ENCODE measurements at regions not wholly inside any gene's neighbourhood (a gene's known extent, or its start where the extent isn't known, plus 50 kb on each side); places are given as distances from the start of the nearest gene placed in this dataset.

DNA sequence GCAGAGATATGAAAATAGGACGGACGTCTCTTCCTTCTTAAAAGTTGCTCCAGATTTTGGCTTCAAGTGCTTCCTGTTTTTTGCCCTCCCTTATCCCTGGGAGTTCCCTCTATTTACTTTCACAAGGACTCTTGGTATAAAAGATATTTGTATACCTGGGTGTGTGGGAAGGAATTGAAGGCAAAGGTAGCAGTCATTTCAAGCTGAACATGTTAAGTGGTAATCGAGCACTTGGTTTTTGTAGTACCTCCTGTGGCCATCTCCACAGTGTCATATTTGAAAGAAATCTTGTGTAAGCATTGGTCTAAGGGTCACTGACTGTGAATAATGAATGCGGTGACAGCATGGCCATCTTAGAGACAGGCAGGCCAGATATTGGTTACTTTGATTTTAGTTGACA is 593.6 kb downstream of the MTRR start:
- POLR2A ChIA-PET (ENCODE audit: partially characterized antibody) = interaction anchor here (0.6 kb wide), 1 partner anchor 179 kb away, joined by 3 read pairs; no protein-coding TSS in a partner anchor
- intact Hi-C loops (cut with micrococcal nuclease) = no loop called here
- peaks cover 0 to 2% (median 0%) of the 10 kb centered on the region in 8 donors for H3K9me3 Mint-ChIP-seq
- H3K4me3 Mint-ChIP-seq = no peak overlapping the region
- Histone ChIP-seq H3K27ac (ENCODE audit: low read depth, low read length) (no peak overlapping the region), H3K9me3 (ENCODE audit: control insufficient read depth in 1 of 2, low read length in 2 of 2) (no peaks in the 10 kb centered on the region), H3K36me3 (ENCODE audit: insufficient read depth, low read length) (no peaks in the 10 kb centered on the region), H3K4me1 (ENCODE audit: insufficient read depth, low read length) (peaks cover 10% of the 10 kb centered on the region), H3K27me3 (ENCODE audit: insufficient read depth, low read length) (no peaks in the 10 kb centered on the region), H3K4me3 (ENCODE audit: low read length in 2 of 2) (no peak overlapping the region)
- CTCF ChIA-PET (ENCODE audit: partially characterized antibody) = no interaction called here
- DNase-seq = no peak
- H3K36me3 Mint-ChIP-seq = peaks cover 0 to 2% of the 10 kb centered on the region in 2 donors
- H3K4me1 Mint-ChIP-seq = peaks cover 3 to 16% (median 6%) of the 10 kb centered on the region in 4 donors
- no peak overlapping the region for H3K27ac Mint-ChIP-seq
- no peaks in the 10 kb centered on the region for H3K27me3 Mint-ChIP-seq

DNA sequence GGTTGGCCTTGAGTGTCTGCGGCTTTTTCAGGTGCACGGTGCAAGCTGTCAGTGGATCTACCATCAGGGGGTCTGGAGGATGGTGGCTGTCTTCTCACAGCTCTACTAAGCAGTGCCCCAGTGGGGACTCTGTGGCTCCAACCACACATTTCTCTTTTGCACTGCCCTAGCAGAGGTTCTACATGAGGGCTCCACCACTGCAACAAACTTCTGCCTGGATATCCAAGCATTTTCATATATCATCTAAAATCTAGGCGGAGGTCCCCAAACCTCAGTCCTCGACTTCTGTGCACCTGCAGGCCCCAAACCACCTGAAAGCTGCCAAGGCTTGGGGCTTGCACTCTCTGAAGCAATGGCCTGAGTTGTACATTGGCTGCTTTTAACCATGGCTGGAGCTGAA is 601.5 kb downstream of the MTRR start:
- Mint-ChIP-seq H3K4me1 (no peaks in the 10 kb centered on the region), H3K4me3 (no peak overlapping the region), H3K27ac (no peak overlapping the region), H3K27me3 (no peaks in the 10 kb centered on the region), H3K9me3 (peaks cover 7 to 24% (median 18%) of the 10 kb centered on the region in 8 donors), H3K36me3 (no peaks in the 10 kb centered on the region)
- Histone ChIP-seq H3K27ac (ENCODE audit: low read depth, low read length) (no peak overlapping the region), H3K9me3 (ENCODE audit: control insufficient read depth in 1 of 2, low read length in 2 of 2) (peaks cover 0 to 11% of the 10 kb centered on the region in 2 donors), H3K4me1 (ENCODE audit: insufficient read depth, low read length) (no peaks in the 10 kb centered on the region), H3K36me3 (ENCODE audit: insufficient read depth, low read length) (no peaks in the 10 kb centered on the region), H3K27me3 (ENCODE audit: insufficient read depth, low read length) (no peaks in the 10 kb centered on the region), H3K4me3 (ENCODE audit: low read length in 2 of 2) (no peak overlapping the region)
- no peak for DNase-seq
- intact Hi-C loops (cut with micrococcal nuclease) = no loop called here
- CTCF ChIA-PET (ENCODE audit: partially characterized antibody) = no interaction called here
- POLR2A ChIA-PET (ENCODE audit: partially characterized antibody) = no interaction called here

DNA sequence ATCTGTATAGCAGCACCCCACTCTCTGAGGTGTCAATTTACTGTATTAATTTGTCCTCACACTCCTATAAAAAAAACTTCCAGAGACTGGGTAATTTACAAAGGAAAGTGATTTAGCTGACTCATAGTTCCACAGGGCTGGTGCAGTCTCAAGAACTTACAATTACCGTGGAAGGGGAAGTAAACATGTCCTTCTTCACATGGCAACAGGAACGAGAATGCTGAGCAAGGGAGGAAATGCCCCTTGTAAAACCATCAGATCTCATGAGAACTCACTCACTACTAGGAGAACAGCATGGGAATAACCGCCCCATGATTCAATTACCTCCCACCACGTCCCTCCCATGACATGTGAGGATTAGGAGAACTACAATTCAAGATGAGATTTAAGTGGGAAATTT is 602.6 kb downstream of the MTRR start:
- no peaks in the 10 kb centered on the region for H3K36me3 Mint-ChIP-seq
- no peak overlapping the region for H3K4me3 Mint-ChIP-seq
- no peak overlapping the region for H3K27ac ChIP-seq (ENCODE audit: low read depth, low read length)
- peaks cover 7 to 26% (median 19%) of the 10 kb centered on the region in 8 donors for H3K9me3 Mint-ChIP-seq
- H3K4me1 Mint-ChIP-seq = no peaks in the 10 kb centered on the region
- H3K9me3 ChIP-seq (ENCODE audit: control insufficient read depth in 1 of 2, low read length in 2 of 2) = peaks cover 0 to 11% of the 10 kb centered on the region in 2 donors
- no peaks in the 10 kb centered on the region for H3K27me3 ChIP-seq (ENCODE audit: insufficient read depth, low read length)
- ChIA-PET CTCF (ENCODE audit: partially characterized antibody) (no interaction called here), POLR2A (ENCODE audit: partially characterized antibody) (no interaction called here)
- no peak for DNase-seq
- no peak overlapping the region for H3K27ac Mint-ChIP-seq
- H3K4me3 ChIP-seq (ENCODE audit: low read length in 2 of 2) = no peak overlapping the region
- no peaks in the 10 kb centered on the region for H3K27me3 Mint-ChIP-seq
- no peaks in the 10 kb centered on the region for H3K36me3 ChIP-seq (ENCODE audit: insufficient read depth, low read length)
- intact Hi-C loops (cut with micrococcal nuclease) = no loop called here
- H3K4me1 ChIP-seq (ENCODE audit: insufficient read depth, low read length) = no peaks in the 10 kb centered on the region

DNA sequence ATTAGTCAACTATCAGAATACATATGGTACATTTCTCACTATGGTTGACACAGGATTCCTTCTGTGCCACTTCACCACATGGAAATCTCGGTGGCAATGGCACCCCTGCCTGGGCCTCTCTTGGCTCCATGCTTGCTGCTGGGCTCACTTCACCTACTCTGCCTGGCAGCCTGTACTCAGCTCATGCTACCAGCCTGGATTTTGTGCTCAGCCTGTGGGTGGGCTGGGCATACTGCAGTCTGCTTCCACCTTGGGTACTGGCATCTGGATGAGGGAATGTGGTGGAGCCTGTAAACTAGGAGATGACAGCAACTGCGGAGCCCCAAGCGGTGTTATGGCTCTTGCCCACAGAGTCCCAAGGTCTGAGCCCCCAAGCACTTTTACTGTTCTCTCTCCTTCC is 604.1 kb downstream of the MTRR start:
- ChIA-PET POLR2A (ENCODE audit: partially characterized antibody) (no interaction called here), CTCF (ENCODE audit: partially characterized antibody) (no interaction called here)
- Mint-ChIP-seq H3K9me3 (peaks cover 4 to 26% (median 19%) of the 10 kb centered on the region in 8 donors), H3K4me3 (no peak overlapping the region), H3K27ac (no peak overlapping the region), H3K27me3 (no peaks in the 10 kb centered on the region), H3K36me3 (no peaks in the 10 kb centered on the region), H3K4me1 (no peaks in the 10 kb centered on the region)
- intact Hi-C loops (cut with micrococcal nuclease) = no loop called here
- no peaks in the 10 kb centered on the region for H3K36me3 ChIP-seq (ENCODE audit: insufficient read depth, low read length)
- H3K9me3 ChIP-seq (ENCODE audit: control insufficient read depth in 1 of 2, low read length in 2 of 2) = peaks cover 0 to 11% of the 10 kb centered on the region in 2 donors
- no peak overlapping the region for H3K4me3 ChIP-seq (ENCODE audit: low read length in 2 of 2)
- no peak overlapping the region for H3K27ac ChIP-seq (ENCODE audit: low read depth, low read length)
- no peaks in the 10 kb centered on the region for H3K27me3 ChIP-seq (ENCODE audit: insufficient read depth, low read length)
- no peaks in the 10 kb centered on the region for H3K4me1 ChIP-seq (ENCODE audit: insufficient read depth, low read length)
- no peak for DNase-seq

DNA sequence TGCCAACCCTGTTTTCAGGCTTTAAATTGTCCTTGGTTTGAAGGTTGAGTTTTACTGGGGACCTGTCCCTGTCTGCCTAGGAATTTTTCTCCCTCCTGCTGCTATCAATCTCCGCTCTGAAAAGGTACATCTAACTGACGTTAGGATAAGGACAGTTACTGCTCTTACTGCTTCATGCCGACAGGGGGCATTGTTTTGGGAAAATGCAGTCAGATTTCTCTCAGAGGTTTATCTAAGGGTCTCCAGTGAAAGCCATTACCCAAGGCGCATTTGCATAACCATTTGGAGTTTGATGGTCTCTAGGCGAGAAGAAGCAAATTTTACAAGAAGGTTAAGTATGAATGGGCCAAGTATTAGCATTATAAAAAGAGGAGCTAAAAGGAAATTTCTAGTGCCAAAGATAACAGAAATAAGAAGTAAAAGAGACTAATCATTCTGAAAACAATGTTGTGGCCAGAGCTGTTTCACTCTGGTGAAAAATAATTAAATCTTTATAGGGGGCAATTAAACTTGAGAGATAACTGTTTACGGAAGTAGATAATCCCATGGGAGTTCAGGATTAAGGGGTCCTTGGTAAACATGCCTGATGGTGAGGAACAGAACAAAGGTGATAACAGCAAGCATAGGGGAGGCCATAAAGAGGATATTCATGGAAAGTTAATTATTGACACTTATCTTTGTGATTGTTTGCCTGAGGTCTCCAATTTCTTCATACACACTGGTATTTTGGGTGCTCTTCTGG is 605.0 kb downstream of the MTRR start:
- no peak for DNase-seq
- H3K4me1 Mint-ChIP-seq = no peaks in the 10 kb centered on the region
- H3K9me3 Mint-ChIP-seq = peaks cover 2 to 26% (median 18%) of the 10 kb centered on the region in 8 donors
- no peak overlapping the region for H3K4me3 Mint-ChIP-seq
- H3K27me3 Mint-ChIP-seq = no peaks in the 10 kb centered on the region
- H3K36me3 ChIP-seq (ENCODE audit: insufficient read depth, low read length) = no peaks in the 10 kb centered on the region
- H3K4me1 ChIP-seq (ENCODE audit: insufficient read depth, low read length) = no peaks in the 10 kb centered on the region
- no peak overlapping the region for H3K27ac ChIP-seq (ENCODE audit: low read depth, low read length)
- peaks cover 0 to 11% of the 10 kb centered on the region in 2 donors for H3K9me3 ChIP-seq (ENCODE audit: control insufficient read depth in 1 of 2, low read length in 2 of 2)
- intact Hi-C loops (cut with micrococcal nuclease) = no loop called here
- ChIA-PET POLR2A (ENCODE audit: partially characterized antibody) (no interaction called here), CTCF (ENCODE audit: partially characterized antibody) (no interaction called here)
- H3K27me3 ChIP-seq (ENCODE audit: insufficient read depth, low read length) = no peaks in the 10 kb centered on the region
- H3K36me3 Mint-ChIP-seq = no peaks in the 10 kb centered on the region
- H3K4me3 ChIP-seq (ENCODE audit: low read length in 2 of 2) = no peak overlapping the region
- H3K27ac Mint-ChIP-seq = no peak overlapping the region

DNA sequence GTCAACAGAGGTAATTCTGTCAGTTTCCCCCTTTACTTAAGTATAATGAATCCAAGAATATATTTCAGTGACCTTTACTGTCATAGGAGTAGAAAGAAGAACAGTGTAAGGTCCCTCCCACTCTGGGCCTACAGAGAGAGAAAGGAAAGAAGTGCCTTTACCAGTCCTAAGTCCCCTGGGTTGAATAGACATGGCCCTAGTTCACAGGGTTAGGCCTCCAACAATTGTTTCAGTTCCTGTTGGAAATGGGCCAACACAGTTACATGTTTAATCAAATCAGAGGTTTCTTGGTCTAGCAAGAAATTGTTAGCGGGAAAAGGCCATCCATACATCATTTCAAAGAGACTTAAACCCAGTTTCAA is 605.6 kb downstream of the MTRR start:
- no peak overlapping the region for H3K27ac Mint-ChIP-seq
- no peaks in the 10 kb centered on the region for H3K4me1 Mint-ChIP-seq

DNA sequence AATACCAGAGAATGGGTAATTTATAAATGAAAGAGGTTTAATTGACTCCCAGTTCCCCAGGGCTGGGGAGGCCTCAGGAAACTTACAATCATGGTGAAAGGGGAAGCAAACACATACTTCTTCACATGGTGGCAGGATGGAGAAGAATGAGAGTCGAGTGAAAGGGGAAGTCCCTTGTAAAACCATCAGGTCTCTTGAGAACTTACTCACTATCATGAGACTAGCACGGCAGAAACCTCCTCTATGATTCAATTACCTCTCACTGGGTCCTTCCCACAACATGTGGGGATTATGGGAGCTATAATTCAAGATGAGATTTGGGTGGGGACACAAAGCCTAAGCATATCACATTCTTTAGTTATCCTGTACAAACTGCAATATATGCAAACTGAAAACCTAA is 609.4 kb downstream of the MTRR start:
- DNase-seq = no peak
- Mint-ChIP-seq H3K27ac (no peak overlapping the region), H3K4me1 (no peaks in the 10 kb centered on the region), H3K27me3 (no peaks in the 10 kb centered on the region), H3K36me3 (no peaks in the 10 kb centered on the region), H3K9me3 (peaks cover 0 to 6% (median 3%) of the 10 kb centered on the region in 8 donors), H3K4me3 (no peak overlapping the region)
- Histone ChIP-seq H3K9me3 (ENCODE audit: control insufficient read depth in 1 of 2, low read length in 2 of 2) (no peaks in the 10 kb centered on the region), H3K27ac (ENCODE audit: low read depth, low read length) (no peak overlapping the region), H3K4me3 (ENCODE audit: low read length in 2 of 2) (no peak overlapping the region), H3K4me1 (ENCODE audit: insufficient read depth, low read length) (no peaks in the 10 kb centered on the region), H3K27me3 (ENCODE audit: insufficient read depth, low read length) (no peaks in the 10 kb centered on the region), H3K36me3 (ENCODE audit: insufficient read depth, low read length) (no peaks in the 10 kb centered on the region)
- POLR2A ChIA-PET (ENCODE audit: partially characterized antibody) = no interaction called here
- CTCF ChIA-PET (ENCODE audit: partially characterized antibody) = no interaction called here
- intact Hi-C loops (cut with micrococcal nuclease) = no loop called here

More for the DNA sequence above, 605.6 kb downstream of the MTRR start:
- H3K4me3 Mint-ChIP-seq = no peak overlapping the region
- Histone ChIP-seq H3K27ac (ENCODE audit: low read depth, low read length) (no peak overlapping the region), H3K4me3 (ENCODE audit: low read length in 2 of 2) (no peak overlapping the region), H3K9me3 (ENCODE audit: control insufficient read depth in 1 of 2, low read length in 2 of 2) (peaks cover 0 to 11% of the 10 kb centered on the region in 2 donors), H3K4me1 (ENCODE audit: insufficient read depth, low read length) (no peaks in the 10 kb centered on the region), H3K27me3 (ENCODE audit: insufficient read depth, low read length) (no peaks in the 10 kb centered on the region), H3K36me3 (ENCODE audit: insufficient read depth, low read length) (no peaks in the 10 kb centered on the region)
- H3K9me3 Mint-ChIP-seq = peaks cover 2 to 24% (median 18%) of the 10 kb centered on the region in 8 donors
- DNase-seq = no peak
- ChIA-PET POLR2A (ENCODE audit: partially characterized antibody) (no interaction called here), CTCF (ENCODE audit: partially characterized antibody) (no interaction called here)
- H3K36me3 Mint-ChIP-seq = no peaks in the 10 kb centered on the region
- H3K27me3 Mint-ChIP-seq = no peaks in the 10 kb centered on the region
- intact Hi-C loops (cut with micrococcal nuclease) = no loop called here

Measured in CD4-positive, alpha-beta memory T cell (primary cell).